HCT116 (cell line): ENCODE measurements at regions not wholly inside any gene's neighbourhood (a gene's known extent, or its start where the extent isn't known, plus 50 kb on each side); places are given as distances from the start of the nearest gene placed in this dataset.

Experiments used
- ATAC-seq: fragments of 200-7000 bp; cut with Tn5 transposase; 2 replicates; pipeline ENCODE4 v1.9.1; 2020; ENCODE audit warnings: mild to moderate bottlenecking, moderate library complexity
- BruUV-seq: library from RNA; stranded (reverse); fragments of 400-500 nt; replicated peaks from 2 replicates; lab custom pipeline; 2021; lab: Mats Ljungman, UMichigan
- CTCF ChIA-PET: fragments of 300-600 bp; sonication (Branson Sonifier 250); formaldehyde crosslinking; loops from one replicate; lab custom pipeline; 2021; ENCODE audit warnings: antibody characterized with exemption; lab: Charles Lee
- POLR2A ChIA-PET: fragments of 300-600, 350-600 bp; sonication (Branson Sonifier 250); formaldehyde crosslinking; loops from one replicate; lab custom pipeline; 2021; ENCODE audit warnings: antibody characterized with exemption; lab: Charles Lee
- RAD21 ChIA-PET, 2 experiments: fragments of 300-600 bp; sonication (Branson Sonifier 250); formaldehyde crosslinking; loops; one replicate each; lab custom pipeline; 2023; ENCODE audit warnings: low total read pairs in 2 of 2; ENCODE audit not compliant: uncharacterized antibody in 2 of 2, unreplicated experiment in 2 of 2, low non-redundant PET in 1 of 2; lab: Charles Lee
- DNase-seq: peaks from one replicate; pipeline ENCODE4 v3.0.0-alpha.2; 2010; ENCODE audit warnings: low read depth, low spot score
- H2AFZ ChIP-seq: fragments of 200-600 bp; shearing (Covaris generic), sonication (generic); 2 replicates; pipeline ENCODE4 v1.6.1; 2017; ENCODE audit warnings: low read depth, mixed run types, mixed read lengths, antibody characterized with exemption, low read length; ENCODE audit not compliant: poor library complexity, severe bottlenecking
- H3K27ac ChIP-seq: 2 replicates; pipeline ENCODE4 v1.5.1; 2012; ENCODE audit warnings: low read depth, low read length
- H3K27me3 ChIP-seq: fragments of 200-600 bp; sonication (generic); 2 replicates; pipeline ENCODE4 v1.6.1; 2016; ENCODE audit warnings: mixed run types, low read length, mixed read lengths; ENCODE audit not compliant: insufficient read depth
- H3K36me3 ChIP-seq, 2 experiments: fragments of 200-500 bp in 1 of 2; fragments of 200-600 bp in 1 of 2; sonication (Bioruptor generic) in 1 of 2; sonication (generic) in 1 of 2; 2 replicates each; pipeline versions ENCODE4 v1.5.1 to v1.6.1; 2014 to 2016; ENCODE audit warnings: low read length in 2 of 2, inconsistent platforms in 1 of 2, mixed read lengths in 1 of 2, mixed run types in 1 of 2; ENCODE audit not compliant: insufficient read depth in 2 of 2, control insufficient read depth in 1 of 2
- H3K4me1 ChIP-seq, 2 experiments: fragments of 200-600 bp in 1 of 2; sonication (generic) in 1 of 2; 2 replicates each; pipeline versions ENCODE4 v1.5.1 to v1.6.1; 2012 to 2017; ENCODE audit warnings: low read length in 2 of 2, inconsistent platforms in 1 of 2, mild to moderate bottlenecking in 1 of 2, mixed read lengths in 1 of 2, mixed run types in 1 of 2, moderate library complexity in 1 of 2; ENCODE audit not compliant: insufficient read depth in 2 of 2, control insufficient read depth in 1 of 2
- H3K4me2 ChIP-seq: fragments of 200-600 bp; sonication (generic); 2 replicates; pipeline ENCODE4 v1.6.1; 2017; ENCODE audit warnings: mixed run types, low read length, mixed read lengths
- H3K4me3 ChIP-seq, 2 experiments: fragments of 200-600 bp in 1 of 2; sonication (generic) in 1 of 2; replicated peaks in 1 of 2; 2 replicates each; pipeline ENCODE4 v1.5.1; 2011 to 2016; ENCODE audit warnings: low read length in 2 of 2, control low read depth in 1 of 2, low read depth in 1 of 2, mild to moderate bottlenecking in 1 of 2, mixed read lengths in 1 of 2, mixed run types in 1 of 2
- H3K79me2 ChIP-seq: fragments of 200-600 bp; sonication (generic); 2 replicates; pipeline ENCODE4 v1.6.1; 2017; ENCODE audit warnings: mild to moderate bottlenecking, mixed run types, low read length, moderate library complexity, mixed read lengths; ENCODE audit not compliant: insufficient read depth
- H3K9ac ChIP-seq: fragments of 200-600 bp; sonication (generic); 2 replicates; pipeline ENCODE4 v1.6.1; 2016; ENCODE audit warnings: low read length, mixed read lengths
- H3K9me2 ChIP-seq: fragments of 200-600 bp; sonication (generic), shearing (Covaris generic); 2 replicates; pipeline ENCODE4 v1.6.1; 2017; ENCODE audit warnings: mixed run types, mild to moderate bottlenecking, moderate library complexity; ENCODE audit not compliant: insufficient read depth
- H3K9me3 ChIP-seq, 2 experiments: fragments of 200-500 bp in 1 of 2; fragments of 200-600 bp in 1 of 2; sonication (Bioruptor generic) in 1 of 2; sonication (generic) in 1 of 2; 2 replicates each; pipeline ENCODE4 v1.6.1; 2014 to 2017; ENCODE audit warnings: low read length in 2 of 2, mixed read lengths in 2 of 2, inconsistent platforms in 1 of 2, low read depth in 1 of 2, mild to moderate bottlenecking in 1 of 2, mixed run types in 1 of 2, moderate library complexity in 1 of 2; ENCODE audit not compliant: control insufficient read depth in 1 of 2, insufficient read depth in 1 of 2
- H4K20me1 ChIP-seq: fragments of 200-600 bp; sonication (generic), shearing (Covaris generic); 2 replicates; pipeline ENCODE4 v1.6.1; 2017; ENCODE audit warnings: mixed run types, mild to moderate bottlenecking, moderate library complexity; ENCODE audit not compliant: insufficient read depth
- CBX3 ChIP-seq: IDR thresholded peaks from 2 replicates; pipeline ENCODE4 v1.6.1; 2012; ENCODE audit warnings: low read depth
- CTCF ChIP-seq, 3 experiments: fragments of 200-600 bp in 1 of 3; sonication (generic) in 1 of 3; IDR thresholded peaks in 2 of 3; conservative IDR thresholded peaks in 1 of 3; 2 replicates each; pipeline ENCODE4 v1.5.1; 2012 to 2017; ENCODE audit warnings: low read depth in 2 of 3, low read length in 2 of 3, antibody characterized with exemption in 1 of 3, borderline replicate concordance in 1 of 3, control low read depth in 1 of 3, mild to moderate bottlenecking in 1 of 3, mixed read lengths in 1 of 3, mixed run types in 1 of 3, moderate library complexity in 1 of 3; ENCODE audit not compliant: insufficient read depth in 1 of 3
- EGR1 ChIP-seq: IDR thresholded peaks from 2 replicates; pipeline ENCODE4 v1.6.1; 2012; ENCODE audit warnings: low read depth
- EZH2 ChIP-seq: fragments of 200-600 bp; sonication (generic); IDR thresholded peaks from 2 replicates; pipeline ENCODE4 v1.6.1; 2017; ENCODE audit warnings: antibody characterized with exemption, mixed run types
- EZH2phosphoT487 ChIP-seq: fragments of 200-600 bp; IDR thresholded peaks from 2 replicates; pipeline ENCODE4 v1.6.1; 2018; ENCODE audit warnings: antibody characterized with exemption, borderline replicate concordance
- FOSL1 ChIP-seq: IDR thresholded peaks from 2 replicates; pipeline ENCODE4 v1.6.1; 2012; ENCODE audit warnings: low read depth
- JUND ChIP-seq: IDR thresholded peaks from 2 replicates; pipeline ENCODE4 v1.6.1; 2012
- POLR2AphosphoS5 ChIP-seq: IDR thresholded peaks from 2 replicates; pipeline ENCODE4 v1.6.1; 2011; ENCODE audit warnings: mild to moderate bottlenecking, low read depth, low read length, moderate library complexity
- RAD21 ChIP-seq: IDR thresholded peaks from 2 replicates; pipeline ENCODE4 v1.6.1; 2012; ENCODE audit warnings: low read depth, mild to moderate bottlenecking
- SIN3A ChIP-seq: IDR thresholded peaks from 2 replicates; pipeline ENCODE4 v1.6.1; 2012; ENCODE audit warnings: low read depth
- SRF ChIP-seq: IDR thresholded peaks from 2 replicates; pipeline ENCODE4 v1.6.1; 2012; ENCODE audit warnings: low read depth
- TCF7L2 ChIP-seq: IDR thresholded peaks from 2 replicates; pipeline ENCODE4 v1.7.0; 2011; ENCODE audit warnings: borderline replicate concordance, inconsistent platforms; ENCODE audit not compliant: insufficient read depth, insufficient read length; ENCODE audit errors: extremely low read depth
- YY1 ChIP-seq: IDR thresholded peaks from 2 replicates; pipeline ENCODE4 v1.6.1; 2011; ENCODE audit warnings: low read length, low read depth, moderate library complexity, mild to moderate bottlenecking; ENCODE audit not compliant: insufficient replicate concordance; ENCODE audit errors: extremely low read depth
- ZBTB33 ChIP-seq: IDR thresholded peaks from 2 replicates; pipeline ENCODE4 v1.6.1; 2011; ENCODE audit warnings: mild to moderate bottlenecking, low read length, moderate library complexity; ENCODE audit not compliant: insufficient replicate concordance; ENCODE audit errors: extremely low read depth
- ZNF274 ChIP-seq: fragments of 200-500 bp; sonication (Bioruptor generic); IDR thresholded peaks from 2 replicates; pipeline ENCODE4 v1.6.1; 2014; ENCODE audit warnings: mild to moderate bottlenecking, low read depth, low read length, inconsistent platforms
- intact Hi-C: fragments of 100-400 bp; cut with micrococcal nuclease; formaldehyde crosslinking; loops from 2 replicates; pipeline ENCODE4 v1.10.0; 2022

- H3K79me2 ChIP-seq, result no peaks in the 10 kb centered on the region
- no peaks in the 10 kb centered on the region for H3K4me1 ChIP-seq
- H3K4me3 ChIP-seq, result no peak overlapping the region
- RAD21 ChIA-PET, result no interaction called here
- no peaks in the 10 kb centered on the region for H4K20me1 ChIP-seq
- H2AFZ ChIP-seq, result no peak overlapping the region
- POLR2A ChIA-PET, result no interaction called here
- intact Hi-C loops, result no loop called here
- no TSS peak for BruUV-seq
- H3K27ac ChIP-seq, result no peak overlapping the region
- no peaks in the 10 kb centered on the region for H3K36me3 ChIP-seq
- no peaks in the 10 kb centered on the region for H3K9me3 ChIP-seq
- ATAC-seq (no peak), DNase-seq (no peak)
- no peaks in the 10 kb centered on the region for H3K9me2 ChIP-seq
- H3K9ac ChIP-seq, result no peak overlapping the region
- no peak overlapping the region for H3K4me2 ChIP-seq
- peaks cover 32% of the 10 kb centered on the region for H3K27me3 ChIP-seq
- CTCF ChIA-PET, result no interaction called here
- no peak for TF ChIP-seq SIN3A
- TF ChIP-seq ZNF274, result no peak
- TF ChIP-seq SRF, result no peak
- TF ChIP-seq EZH2phosphoT487, result no peak
- no peak for TF ChIP-seq EZH2
- TF ChIP-seq ZBTB33, result no peak
- no peak for TF ChIP-seq TCF7L2
These were observed 182.8 kb downstream of the SEC23IP start for GRCh38 chr10:120075349-120075748.

- H3K27me3 ChIP-seq, result peaks cover 32% of the 10 kb centered on the region
- no peak for TF ChIP-seq CTCF (IDR thresholded peaks at IDR 0.05 in 2 of 3, conservative IDR thresholded peaks at IDR 0.05 in 1 of 3; ENCODE audit: borderline replicate concordance in 1 of 3, insufficient read depth in 1 of 3, low read depth in 2 of 3, low read length in 2 of 3)
- TF ChIP-seq POLR2AphosphoS5, result no peak
- no peak for TF ChIP-seq SRF
- no peak for TF ChIP-seq RAD21
- no peak for TF ChIP-seq CBX3
- TF ChIP-seq FOSL1, result no peak
- no peak for TF ChIP-seq ZNF274
- TF ChIP-seq JUND, result no peak
- no peak for TF ChIP-seq YY1
- no peak for TF ChIP-seq EGR1
These were observed 184.6 kb downstream of the SEC23IP start for GRCh38 chr10:120076996-120077706.

More at GRCh38 chr10:120076996-120077706, 184.6 kb downstream of the SEC23IP start:
- RAD21 ChIA-PET, result no interaction called here
- POLR2A ChIA-PET, result no interaction called here
- no peaks in the 10 kb centered on the region for H4K20me1 ChIP-seq
- no peak overlapping the region for H3K4me2 ChIP-seq
- H3K36me3 ChIP-seq, result no peaks in the 10 kb centered on the region
- no peaks in the 10 kb centered on the region for H3K4me1 ChIP-seq
- H3K27ac ChIP-seq, result no peak overlapping the region
- DNase-seq, result no peak
- no peaks in the 10 kb centered on the region for H3K9me2 ChIP-seq
- no peaks in the 10 kb centered on the region for H3K79me2 ChIP-seq
- CTCF ChIA-PET, result no interaction called here
- no peak overlapping the region for H2AFZ ChIP-seq
- H3K9me3 ChIP-seq, result no peaks in the 10 kb centered on the region
- no peak overlapping the region for H3K4me3 ChIP-seq
- no peak overlapping the region for H3K9ac ChIP-seq
- ATAC-seq, result no peak
- intact Hi-C loops, result no loop called here
- BruUV-seq, result no TSS peak
